ENCODE measurements at regions not wholly inside any gene's neighbourhood (a gene's known extent, or its start where the extent isn't known, plus 50 kb on each side); places are given as distances from the start of the nearest gene placed in this dataset.

DNA sequence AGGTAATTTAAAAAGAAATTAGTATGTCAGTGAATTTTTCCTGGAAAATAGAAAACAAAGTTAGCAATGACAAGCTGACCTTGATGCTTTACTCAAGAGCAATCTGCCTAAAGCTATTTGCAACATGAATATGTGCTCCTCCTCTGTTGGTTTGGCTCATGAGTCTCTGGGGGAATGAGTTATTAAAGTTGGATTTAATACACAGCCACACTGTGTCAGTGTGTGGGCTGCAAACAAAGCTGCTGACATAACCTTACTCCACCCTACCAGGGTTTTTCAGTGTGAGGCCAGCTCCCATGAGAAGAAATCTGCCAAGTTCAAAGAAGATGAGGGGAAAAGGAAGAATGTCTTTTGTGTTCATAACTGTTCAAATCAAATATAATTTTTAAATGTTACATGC, 280.5 kb downstream of the TLL1 start:
- no peaks in the 10 kb centered on the region for H3F3A ChIP-seq (ENCODE audit: low read depth)
- no peaks in the 10 kb centered on the region for H3K27me3 ChIP-seq
- no peak overlapping the region for H3K4me2 ChIP-seq
- H3K27ac ChIP-seq: no peak overlapping the region
- no peak overlapping the region for H3K27ac Mint-ChIP-seq
- H3K27me3 Mint-ChIP-seq (ENCODE audit: insufficient read depth, low read depth): no peaks in the 10 kb centered on the region
- H3K4me1 ChIP-seq: no peaks in the 10 kb centered on the region
- H3K79me2 ChIP-seq (ENCODE audit: low read depth): no peaks in the 10 kb centered on the region
- no peaks in the 10 kb centered on the region for H3K36me3 Mint-ChIP-seq
- H2AFZ ChIP-seq (replicated peaks): no peak overlapping the region
- H3K9me3 Mint-ChIP-seq: no peaks in the 10 kb centered on the region
- peaks cover 4% of the 10 kb centered on the region for H3K4me1 Mint-ChIP-seq
- no peaks in the 10 kb centered on the region for H3K36me3 ChIP-seq
- no peak overlapping the region for H3K4me3 ChIP-seq
- H4K20me1 ChIP-seq (ENCODE audit: low read depth): no peaks in the 10 kb centered on the region
- no peak overlapping the region for H3K4me3 Mint-ChIP-seq
- TF ChIP-seq, protein P1, sequence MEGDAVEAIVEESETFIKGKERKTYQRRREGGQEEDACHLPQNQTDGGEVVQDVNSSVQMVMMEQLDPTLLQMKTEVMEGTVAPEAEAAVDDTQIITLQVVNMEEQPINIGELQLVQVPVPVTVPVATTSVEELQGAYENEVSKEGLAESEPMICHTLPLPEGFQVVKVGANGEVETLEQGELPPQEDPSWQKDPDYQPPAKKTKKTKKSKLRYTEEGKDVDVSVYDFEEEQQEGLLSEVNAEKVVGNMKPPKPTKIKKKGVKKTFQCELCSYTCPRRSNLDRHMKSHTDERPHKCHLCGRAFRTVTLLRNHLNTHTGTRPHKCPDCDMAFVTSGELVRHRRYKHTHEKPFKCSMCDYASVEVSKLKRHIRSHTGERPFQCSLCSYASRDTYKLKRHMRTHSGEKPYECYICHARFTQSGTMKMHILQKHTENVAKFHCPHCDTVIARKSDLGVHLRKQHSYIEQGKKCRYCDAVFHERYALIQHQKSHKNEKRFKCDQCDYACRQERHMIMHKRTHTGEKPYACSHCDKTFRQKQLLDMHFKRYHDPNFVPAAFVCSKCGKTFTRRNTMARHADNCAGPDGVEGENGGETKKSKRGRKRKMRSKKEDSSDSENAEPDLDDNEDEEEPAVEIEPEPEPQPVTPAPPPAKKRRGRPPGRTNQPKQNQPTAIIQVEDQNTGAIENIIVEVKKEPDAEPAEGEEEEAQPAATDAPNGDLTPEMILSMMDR (IDR thresholded peaks at IDR 0.05): no peak
- TF ChIP-seq EZH2phosphoT487 (IDR thresholded peaks at IDR 0.05) (no peak), EZH2 (IDR thresholded peaks at IDR 0.05) (no peak)
- no peak for DNase-seq (ENCODE audit: low spot score)
- no peaks in the 10 kb centered on the region for H3K9me3 ChIP-seq (ENCODE audit: low read depth)
- H3K9ac ChIP-seq: no peak overlapping the region

DNA sequence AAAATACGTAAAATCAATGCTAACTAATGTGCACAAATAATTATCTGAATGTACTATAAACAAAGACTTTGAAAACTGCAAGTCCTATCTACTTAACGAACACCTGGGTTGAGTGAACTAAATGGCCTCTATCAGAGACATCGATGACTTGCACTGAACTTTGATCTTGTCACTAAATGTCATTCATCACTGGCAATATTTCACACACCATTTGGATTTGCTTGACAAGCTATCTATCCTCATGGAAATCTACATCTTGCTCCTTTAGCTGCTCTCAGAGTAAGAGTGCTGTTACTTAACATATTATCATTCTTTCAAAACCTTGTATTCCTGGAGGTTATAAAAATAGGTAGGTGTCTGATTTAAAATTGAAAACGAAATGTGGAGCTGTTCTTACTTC, 289.3 kb downstream of the TLL1 start:
- Histone ChIP-seq H3K4me2 (no peak overlapping the region), H3K27ac (no peak overlapping the region), H3F3A (ENCODE audit: low read depth) (no peaks in the 10 kb centered on the region), H3K27me3 (no peaks in the 10 kb centered on the region), H3K4me3 (no peak overlapping the region), H3K4me1 (no peaks in the 10 kb centered on the region), H3K9me3 (ENCODE audit: low read depth) (no peaks in the 10 kb centered on the region), H3K79me2 (ENCODE audit: low read depth) (no peaks in the 10 kb centered on the region), H3K36me3 (no peaks in the 10 kb centered on the region), H4K20me1 (ENCODE audit: low read depth) (no peaks in the 10 kb centered on the region), H2AFZ (replicated peaks) (no peak overlapping the region), H3K9ac (no peak overlapping the region)
- no peak for DNase-seq (ENCODE audit: low spot score)
- Mint-ChIP-seq H3K27me3 (ENCODE audit: insufficient read depth, low read depth) (peaks cover 3% of the 10 kb centered on the region), H3K4me1 (no peaks in the 10 kb centered on the region), H3K9me3 (no peaks in the 10 kb centered on the region), H3K4me3 (no peak overlapping the region), H3K27ac (no peak overlapping the region), H3K36me3 (no peaks in the 10 kb centered on the region)
- TF ChIP-seq, protein P1 (IDR thresholded peaks at IDR 0.05): no peak
- TF ChIP-seq EZH2 (IDR thresholded peaks at IDR 0.05): no peak
- TF ChIP-seq EZH2phosphoT487 (IDR thresholded peaks at IDR 0.05): no peak

DNA sequence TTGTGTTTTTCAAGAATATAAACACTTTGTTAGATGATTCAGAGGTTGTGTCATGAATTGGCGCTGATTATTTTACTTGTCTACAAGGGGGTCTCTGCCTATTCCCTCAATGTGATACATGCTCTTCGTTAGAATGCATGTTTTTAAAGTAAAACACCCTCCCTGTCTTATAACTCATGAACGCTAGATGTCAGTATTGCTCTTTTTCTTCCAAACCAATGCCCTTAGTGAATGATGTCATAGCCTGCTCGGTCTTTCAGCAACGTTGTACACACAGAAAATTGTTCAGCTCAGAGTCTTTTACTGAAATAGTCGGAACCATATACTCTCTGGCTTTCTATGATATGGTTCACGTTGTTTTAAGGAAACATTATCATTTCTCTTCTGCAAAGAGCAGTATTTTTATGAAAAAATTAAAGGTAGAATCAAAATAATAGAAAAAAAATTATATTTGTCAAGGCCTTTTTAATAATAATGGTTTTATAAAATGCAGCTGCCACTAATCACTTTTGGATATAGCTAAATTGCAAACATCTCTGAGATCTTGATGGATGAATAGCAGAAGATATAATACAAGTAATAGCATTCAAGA, 292.9 kb downstream of the TLL1 start:
- Mint-ChIP-seq H3K27ac (no peak overlapping the region), H3K27me3 (ENCODE audit: insufficient read depth, low read depth) (peaks cover 3% of the 10 kb centered on the region), H3K4me1 (no peaks in the 10 kb centered on the region), H3K36me3 (no peaks in the 10 kb centered on the region), H3K9me3 (no peaks in the 10 kb centered on the region), H3K4me3 (no peak overlapping the region)
- no peaks in the 10 kb centered on the region for H3K4me1 ChIP-seq
- no peak overlapping the region for H3K4me2 ChIP-seq
- no peak overlapping the region for H2AFZ ChIP-seq (replicated peaks)
- H3K9ac ChIP-seq: no peak overlapping the region
- H3K4me3 ChIP-seq: no peak overlapping the region
- H3K27me3 ChIP-seq: no peaks in the 10 kb centered on the region
- H3K27ac ChIP-seq: no peak overlapping the region
- H3K79me2 ChIP-seq (ENCODE audit: low read depth): no peaks in the 10 kb centered on the region
- H3K9me3 ChIP-seq (ENCODE audit: low read depth): no peaks in the 10 kb centered on the region
- DNase-seq (ENCODE audit: low spot score): peak; percentile 79
- H4K20me1 ChIP-seq (ENCODE audit: low read depth): no peaks in the 10 kb centered on the region
- no peaks in the 10 kb centered on the region for H3F3A ChIP-seq (ENCODE audit: low read depth)
- H3K36me3 ChIP-seq: no peaks in the 10 kb centered on the region
- no peak for TF ChIP-seq EZH2phosphoT487 (IDR thresholded peaks at IDR 0.05)
- TF ChIP-seq, protein P1 (IDR thresholded peaks at IDR 0.05): peak; percentile 79
